ENCODE measurements at regions not wholly inside any gene's neighbourhood (a gene's known extent, or its start where the extent isn't known, plus 50 kb on each side); places are given as distances from the start of the nearest gene placed in this dataset.

DNA sequence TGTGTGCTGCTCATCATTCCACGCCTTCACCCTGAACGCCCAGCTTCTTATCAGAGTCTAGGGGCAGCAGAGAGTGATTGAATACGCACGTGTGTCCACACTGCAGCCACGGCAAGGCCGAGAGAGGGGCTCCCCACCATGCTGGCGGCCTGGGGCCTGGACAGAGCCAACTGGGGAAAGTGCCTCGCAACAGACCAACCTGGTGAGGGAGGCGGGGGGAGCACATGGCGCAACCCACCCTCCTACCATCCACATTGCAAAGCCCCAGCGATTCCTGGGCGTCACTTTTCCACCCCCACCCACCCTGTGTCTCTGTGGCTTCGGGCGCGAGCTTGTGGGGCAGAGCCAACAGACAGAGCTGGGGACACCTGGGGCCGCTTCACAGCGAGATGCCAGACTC lies 66.4 kb upstream of the DUSP22 start:
- no peak for DNase-seq (ENCODE audit: low read depth in 2 of 2)

DNA sequence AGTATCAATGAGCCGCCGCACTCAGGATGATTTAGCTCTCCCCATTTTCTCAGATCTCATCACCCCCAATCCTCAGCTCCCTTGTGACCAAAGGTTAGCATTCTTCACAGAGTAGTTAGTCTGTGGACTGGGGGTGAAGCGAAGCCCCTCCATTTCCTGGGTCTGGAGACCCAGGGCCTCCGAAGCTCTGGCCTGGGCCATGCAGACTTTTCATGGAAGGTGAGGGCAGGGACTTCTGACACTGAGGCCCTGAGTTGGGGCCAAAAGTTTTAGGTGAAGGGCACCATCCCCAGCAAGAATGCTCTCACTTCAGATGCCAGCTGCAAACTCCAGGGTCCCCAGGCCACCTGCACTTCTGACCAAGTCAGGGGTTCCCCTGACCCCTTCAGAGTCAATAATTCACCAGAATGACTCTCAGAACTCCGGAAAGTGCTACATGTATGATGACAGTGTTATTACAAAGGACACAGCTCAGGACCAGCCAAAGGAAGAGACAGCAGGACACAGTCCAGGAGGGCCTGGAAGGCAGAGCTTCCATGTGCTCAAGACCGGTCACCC lies 65.7 kb upstream of the DUSP22 start:
- no peak for DNase-seq (ENCODE audit: low read depth in 2 of 2)

DNA sequence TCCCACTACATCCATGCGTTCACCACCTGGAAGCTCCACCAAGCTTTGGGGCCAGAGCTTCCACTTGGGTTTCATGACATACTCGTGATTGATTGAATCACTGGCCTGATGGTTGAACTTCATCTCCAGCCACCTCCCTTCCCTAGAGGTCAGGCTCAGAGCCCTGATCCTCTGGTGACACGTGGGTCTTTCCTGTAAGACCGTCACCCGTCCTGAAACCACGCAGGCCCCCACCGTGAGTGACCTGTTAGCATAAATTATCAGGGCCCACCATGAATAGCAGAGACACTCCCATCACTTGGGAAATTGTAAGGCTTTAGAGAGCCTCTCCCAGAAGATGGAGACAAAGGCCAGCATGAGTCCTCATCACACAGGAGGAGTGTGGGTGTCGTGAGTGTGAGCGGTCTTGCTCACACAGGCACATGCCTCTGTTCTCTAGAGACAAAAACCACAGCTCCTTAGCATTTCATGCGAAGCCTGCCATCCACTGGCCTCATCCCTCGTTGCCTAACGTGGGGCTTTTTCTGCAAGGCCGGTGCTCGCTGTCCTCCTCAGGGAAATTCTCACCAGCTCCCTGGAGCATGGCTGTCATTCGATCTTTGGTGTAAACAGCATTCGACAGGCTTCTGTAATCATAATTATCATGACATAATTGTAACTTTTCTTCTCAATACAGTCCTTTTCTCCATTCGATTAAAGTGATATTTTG lies 65.1 kb upstream of the DUSP22 start:
- DNase-seq (ENCODE audit: low read depth in 2 of 2) = no peak

DNA sequence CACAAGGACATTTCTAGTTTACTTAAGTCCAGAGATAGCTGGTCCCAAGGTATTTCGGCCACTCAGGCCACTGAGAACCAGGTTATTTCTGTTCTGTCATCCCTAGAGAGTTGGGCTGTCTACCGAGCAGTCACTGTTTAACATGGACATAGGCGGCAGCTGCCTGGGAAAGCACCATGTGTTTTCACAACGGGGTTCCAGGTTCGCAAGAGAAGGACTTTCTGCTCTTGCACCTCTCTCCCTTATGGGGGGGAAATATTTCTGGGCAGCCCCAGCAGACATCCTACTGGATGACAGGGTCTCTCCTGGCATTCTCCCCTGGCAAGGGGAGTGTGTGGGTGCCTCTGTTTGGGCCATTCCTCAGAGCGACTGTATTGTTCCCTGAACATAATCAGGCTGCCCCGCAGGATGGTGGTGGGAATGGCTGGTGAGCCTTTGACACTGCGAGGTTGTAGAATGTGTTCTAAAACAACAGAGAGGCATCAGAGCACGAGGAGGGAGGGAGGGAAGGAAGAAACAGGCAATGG lies 64.4 kb upstream of the DUSP22 start:
- DNase-seq (ENCODE audit: low read depth in 2 of 2) = no peak

DNA sequence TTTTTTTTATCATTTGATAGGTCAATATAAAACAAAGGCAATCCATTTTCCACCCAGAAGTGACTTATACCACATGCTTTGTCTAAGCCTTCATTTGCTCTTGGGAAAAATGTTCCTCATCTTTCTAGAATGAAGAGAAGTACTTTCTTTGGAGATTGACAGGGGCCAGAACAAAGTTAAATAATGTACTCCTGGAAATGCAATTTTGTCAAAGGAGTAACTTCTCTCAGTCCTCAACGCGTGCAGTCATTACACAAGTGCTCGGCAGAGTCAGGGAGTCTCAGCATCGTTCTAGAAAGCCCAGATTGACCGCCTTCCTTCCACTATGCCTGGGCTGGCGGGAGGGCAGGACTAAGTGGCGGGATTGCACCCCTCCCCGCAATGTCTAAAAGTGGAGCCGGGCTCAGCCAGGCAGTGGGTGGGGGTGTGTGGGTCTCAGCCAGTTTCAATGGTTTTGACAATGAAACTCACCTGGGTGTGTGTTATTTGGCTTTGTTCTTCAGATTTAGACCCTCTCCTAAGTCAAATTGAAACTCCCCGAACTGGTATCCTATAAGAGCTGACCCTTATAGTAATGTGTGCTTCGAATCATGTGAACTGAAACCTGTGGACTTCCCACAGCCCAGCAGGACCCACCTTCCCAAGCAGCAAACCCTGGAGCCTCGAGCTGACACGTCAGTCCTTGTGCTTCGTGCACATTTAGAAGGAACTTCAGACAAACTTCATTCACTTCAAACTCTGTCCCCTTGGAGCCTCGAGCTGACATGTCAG lies 63.2 kb upstream of the DUSP22 start:
- no peak for DNase-seq (ENCODE audit: low read depth in 2 of 2)

DNA sequence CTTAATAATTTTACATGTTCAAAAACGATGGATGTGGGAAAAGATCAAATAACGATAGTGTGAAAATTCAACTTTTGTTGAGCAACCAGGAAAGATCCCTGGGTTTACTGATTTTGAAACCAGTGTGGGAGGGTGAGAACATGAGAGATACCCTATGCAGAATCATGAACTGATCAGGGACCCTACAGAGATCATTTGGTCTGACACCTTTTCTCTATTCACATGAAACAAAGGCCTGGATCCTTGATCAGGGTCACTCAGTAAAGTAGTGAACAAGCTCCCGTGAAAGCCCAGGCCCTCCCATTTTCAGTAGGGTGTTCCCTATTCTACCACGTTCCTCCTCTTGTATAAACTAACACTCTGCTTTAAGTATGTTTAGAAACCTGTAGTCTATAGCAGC lies 60.5 kb upstream of the DUSP22 start:
- DNase-seq (ENCODE audit: low read depth in 2 of 2) = no peak

DNA sequence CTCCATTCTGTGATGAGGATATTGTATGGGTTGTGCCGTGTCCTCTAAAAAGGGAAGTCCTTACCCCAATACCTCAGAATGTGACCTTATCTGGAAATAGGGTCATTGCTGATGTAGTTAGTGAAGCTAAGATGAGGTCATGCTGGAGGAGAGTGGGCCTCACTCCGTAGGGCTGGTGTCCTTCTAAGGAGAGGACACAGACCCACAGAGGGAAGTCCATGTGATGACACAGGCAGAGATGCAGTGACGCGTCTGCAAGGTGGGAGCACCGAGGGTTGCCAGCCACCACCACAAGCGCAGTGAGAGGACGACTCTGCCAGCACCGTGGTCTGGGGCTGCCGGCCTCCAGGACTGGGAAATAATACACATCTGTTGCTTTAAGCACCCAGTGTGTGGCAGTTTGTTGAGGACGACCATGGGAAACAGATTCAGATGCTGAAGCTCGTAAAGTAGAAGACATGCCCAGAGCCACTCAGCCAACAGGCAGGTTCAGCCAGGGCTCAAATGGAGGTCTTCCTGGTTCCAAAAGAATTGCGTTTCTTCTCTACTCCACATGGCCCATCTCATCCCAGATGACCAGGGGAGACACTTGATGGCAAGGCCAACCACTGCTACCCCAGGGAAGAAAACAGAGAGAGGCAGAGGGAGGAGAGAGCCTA lies 59.2 kb upstream of the DUSP22 start:
- no peak for DNase-seq (ENCODE audit: low read depth in 2 of 2)

DNA sequence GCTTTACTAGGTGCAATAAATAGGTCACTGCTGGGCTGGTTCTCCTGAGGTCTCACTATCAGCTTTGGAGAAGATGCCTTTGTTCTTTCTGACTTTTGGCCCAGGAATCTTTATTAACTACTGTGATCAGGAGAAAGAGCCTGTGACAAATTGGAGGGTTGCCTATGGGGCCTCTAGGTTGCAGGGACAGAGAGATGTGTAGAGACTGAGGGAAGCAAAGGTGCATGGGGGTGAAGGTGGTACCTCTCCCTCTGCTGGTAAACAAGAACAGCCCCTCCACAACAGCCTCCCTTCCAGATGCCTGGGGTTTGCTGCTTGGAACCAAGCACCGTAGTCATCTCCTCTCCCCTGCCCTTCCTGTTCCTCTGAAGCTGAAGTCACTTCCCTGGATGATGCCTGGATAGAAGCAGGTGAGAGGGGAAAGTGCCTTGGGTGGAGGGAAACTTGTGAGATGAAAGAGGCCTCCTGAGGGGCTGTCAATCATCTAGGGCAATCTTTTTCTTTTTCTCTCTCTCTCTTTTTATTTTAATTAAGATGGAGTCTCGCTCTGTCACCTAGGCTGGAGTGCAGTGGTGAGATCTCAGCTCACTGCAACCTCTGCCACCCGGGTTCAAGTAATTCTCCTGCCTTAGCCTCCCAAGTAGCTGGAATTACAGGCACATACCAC lies 57.4 kb upstream of the DUSP22 start:
- no peak for DNase-seq (ENCODE audit: low read depth in 2 of 2)

DNA sequence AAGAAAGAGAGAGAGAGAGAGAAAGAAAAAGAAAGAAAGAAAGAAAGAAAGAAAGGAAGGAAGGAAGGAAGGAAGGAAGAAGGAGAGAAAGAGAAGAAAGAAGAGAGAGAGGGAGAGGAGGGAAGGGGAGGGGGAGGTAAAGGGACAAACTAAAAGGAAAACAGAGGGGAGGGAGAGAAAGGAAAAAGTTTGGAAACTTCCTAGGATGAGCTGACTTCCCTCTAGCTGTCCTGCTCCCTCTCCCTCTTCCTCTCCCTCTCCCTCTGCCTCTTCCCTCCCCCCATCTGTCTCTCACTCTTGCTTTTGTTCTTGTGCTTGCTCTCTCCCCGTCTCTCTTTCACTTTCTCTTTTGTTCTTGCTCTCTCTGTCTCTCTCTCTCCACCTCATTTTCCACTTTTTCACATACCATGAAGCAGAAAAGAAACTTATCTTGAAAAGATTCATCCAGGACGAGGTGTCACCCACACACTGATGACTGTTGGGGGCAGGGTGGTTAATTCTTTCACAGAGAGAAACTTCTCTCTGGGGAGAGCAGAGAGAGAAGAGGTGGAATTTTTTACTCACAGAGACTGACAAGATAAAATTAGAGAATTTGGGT lies 56.4 kb upstream of the DUSP22 start:
- no peak for DNase-seq (ENCODE audit: low read depth in 2 of 2)

DNA sequence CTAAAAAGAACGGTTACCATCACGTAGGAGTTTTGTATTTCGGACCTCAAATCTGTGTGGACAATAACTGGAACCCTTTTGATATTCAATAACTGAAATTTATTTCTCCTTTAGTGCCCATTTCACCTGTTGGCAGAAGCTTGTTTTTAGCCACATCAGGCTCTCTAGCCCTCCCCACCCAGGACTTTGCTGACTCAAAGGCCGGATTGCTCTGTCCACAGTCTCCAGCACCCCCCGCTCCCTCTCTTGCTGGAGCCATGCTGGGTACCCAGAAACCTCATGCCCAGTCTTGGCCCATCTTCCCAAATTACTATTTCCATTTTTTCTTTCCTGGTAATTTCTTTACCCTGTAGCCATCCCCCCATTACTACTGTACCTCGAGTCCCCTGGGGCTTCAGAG lies 55.8 kb upstream of the DUSP22 start:
- no peak for DNase-seq (ENCODE audit: low read depth in 2 of 2)

DNA sequence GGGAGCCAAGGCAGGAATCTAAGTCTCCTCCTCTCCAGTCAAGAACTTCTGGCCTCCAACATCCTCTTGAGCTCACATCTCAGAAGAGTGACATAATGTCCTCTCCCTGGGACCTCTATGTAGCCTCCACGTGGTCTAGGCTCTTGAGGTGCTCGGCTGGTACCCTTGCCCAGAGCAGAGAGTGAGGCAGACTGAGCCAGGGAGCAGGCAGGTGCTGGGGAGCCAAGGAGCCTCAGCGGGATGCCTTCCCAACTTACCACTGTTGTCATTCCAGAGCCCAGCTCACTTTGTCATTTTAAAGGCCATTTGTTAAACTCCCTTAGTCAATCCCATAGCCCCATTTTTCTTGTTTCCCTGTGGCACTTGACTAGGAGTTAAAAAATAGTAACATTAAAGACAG lies 52.1 kb upstream of the DUSP22 start:
- no peak for DNase-seq (ENCODE audit: low read depth in 2 of 2)

DNA sequence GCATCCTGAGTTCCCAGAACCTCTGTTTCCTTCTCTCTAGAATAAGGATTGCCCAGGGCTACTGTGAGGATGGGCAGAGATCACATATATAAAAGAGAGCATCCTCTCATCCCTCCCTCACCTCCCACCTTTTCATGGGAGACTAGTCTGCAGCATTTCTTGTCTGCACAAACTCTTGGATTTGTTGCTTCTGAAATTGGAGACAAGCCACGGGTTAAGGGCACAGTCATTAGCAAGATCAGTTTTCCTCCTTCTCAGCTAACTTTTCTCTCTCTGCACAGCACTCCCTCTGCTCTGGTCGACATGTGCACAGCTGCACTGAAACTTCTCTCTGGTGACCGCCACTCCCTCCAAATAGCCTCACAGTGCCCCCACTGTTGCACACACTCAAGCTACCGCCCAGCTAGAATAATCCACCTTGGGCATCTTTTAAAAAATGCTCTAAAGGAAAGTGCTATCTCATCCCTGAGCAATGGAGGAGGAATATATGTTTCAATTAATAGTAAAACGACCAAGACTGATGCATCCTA lies 50.9 kb upstream of the DUSP22 start:
- no peak for DNase-seq (ENCODE audit: low read depth in 2 of 2)
